ENCODE measurements at regions not wholly inside any gene's neighbourhood (a gene's known extent, or its start where the extent isn't known, plus 50 kb on each side); places are given as distances from the start of the nearest gene placed in this dataset.

DNA sequence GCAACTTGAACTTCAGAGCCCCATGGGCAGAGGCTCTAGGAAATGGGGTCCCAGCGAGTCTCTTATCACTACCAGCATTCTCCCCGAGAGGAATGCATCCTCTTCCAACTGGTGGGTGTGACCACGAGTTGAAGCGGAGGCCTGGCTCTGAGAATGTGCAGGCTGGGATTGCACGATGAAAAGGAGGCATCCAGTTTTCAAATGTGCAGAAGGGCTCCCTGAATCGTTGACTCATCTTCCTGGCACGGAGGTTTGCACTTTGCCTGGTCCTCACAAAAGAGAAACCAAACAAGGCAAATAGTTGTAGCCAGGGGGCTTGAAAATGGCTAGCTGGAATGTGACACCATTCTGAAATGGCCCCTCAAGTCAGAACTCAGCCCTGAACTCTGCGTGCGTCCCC is 216.7 kb downstream of the GLI2 start:
- Mint-ChIP-seq H3K27me3 (peaks cover 79% of the 10 kb centered on the region), H3K4me3 (ENCODE audit: low read depth) (no peak overlapping the region), H3K9me3 (ENCODE audit: low read depth) (no peaks in the 10 kb centered on the region), H3K27ac (no peak overlapping the region), H3K4me1 (ENCODE audit: low read depth) (no peaks in the 10 kb centered on the region), H3K36me3 (ENCODE audit: insufficient read depth) (no peaks in the 10 kb centered on the region)
- TF ChIP-seq, protein P1, sequence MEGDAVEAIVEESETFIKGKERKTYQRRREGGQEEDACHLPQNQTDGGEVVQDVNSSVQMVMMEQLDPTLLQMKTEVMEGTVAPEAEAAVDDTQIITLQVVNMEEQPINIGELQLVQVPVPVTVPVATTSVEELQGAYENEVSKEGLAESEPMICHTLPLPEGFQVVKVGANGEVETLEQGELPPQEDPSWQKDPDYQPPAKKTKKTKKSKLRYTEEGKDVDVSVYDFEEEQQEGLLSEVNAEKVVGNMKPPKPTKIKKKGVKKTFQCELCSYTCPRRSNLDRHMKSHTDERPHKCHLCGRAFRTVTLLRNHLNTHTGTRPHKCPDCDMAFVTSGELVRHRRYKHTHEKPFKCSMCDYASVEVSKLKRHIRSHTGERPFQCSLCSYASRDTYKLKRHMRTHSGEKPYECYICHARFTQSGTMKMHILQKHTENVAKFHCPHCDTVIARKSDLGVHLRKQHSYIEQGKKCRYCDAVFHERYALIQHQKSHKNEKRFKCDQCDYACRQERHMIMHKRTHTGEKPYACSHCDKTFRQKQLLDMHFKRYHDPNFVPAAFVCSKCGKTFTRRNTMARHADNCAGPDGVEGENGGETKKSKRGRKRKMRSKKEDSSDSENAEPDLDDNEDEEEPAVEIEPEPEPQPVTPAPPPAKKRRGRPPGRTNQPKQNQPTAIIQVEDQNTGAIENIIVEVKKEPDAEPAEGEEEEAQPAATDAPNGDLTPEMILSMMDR (IDR thresholded peaks at IDR 0.05; ENCODE audit: unreplicated experiment) = no peak
- no peak for DNase-seq (ENCODE audit: low spot score, unreplicated experiment)

DNA sequence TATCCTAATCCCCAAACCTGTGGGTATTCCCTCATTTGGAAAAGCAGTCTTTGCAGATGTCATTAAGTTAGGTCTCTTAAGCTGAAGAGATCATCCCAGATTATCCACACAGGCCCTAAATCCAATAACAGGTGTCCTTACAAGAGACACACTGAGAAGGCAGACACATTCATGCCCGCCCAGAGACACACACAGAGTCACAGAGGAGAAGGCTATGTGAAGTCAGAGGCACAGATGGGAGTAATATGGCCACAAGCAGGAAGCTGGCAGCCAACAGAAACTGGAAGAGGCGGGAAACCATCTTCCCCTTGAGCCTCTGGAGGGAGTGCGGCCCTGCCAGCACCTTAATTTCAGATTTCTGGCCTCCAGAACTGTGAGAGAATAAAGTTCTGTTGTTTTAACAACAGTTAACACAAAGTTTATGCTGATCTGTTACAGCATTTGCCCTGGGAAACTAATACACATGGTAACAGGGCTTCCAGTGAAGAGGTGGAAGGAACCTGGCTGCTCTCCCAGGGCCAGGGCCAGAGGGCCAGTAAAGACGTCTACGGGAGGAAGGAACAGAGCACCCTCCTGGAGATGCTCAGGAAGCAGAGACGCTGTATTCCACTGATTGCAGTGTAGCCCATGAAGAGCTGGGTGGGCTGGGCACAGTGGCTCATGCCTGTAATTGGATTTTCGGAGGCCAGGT is 217.5 kb downstream of the GLI2 start:
- no peaks in the 10 kb centered on the region for H3K36me3 Mint-ChIP-seq (ENCODE audit: insufficient read depth)
- TF ChIP-seq, protein P1 (IDR thresholded peaks at IDR 0.05; ENCODE audit: unreplicated experiment) = no peak
- no peak for DNase-seq (ENCODE audit: low spot score, unreplicated experiment)
- H3K27ac Mint-ChIP-seq = no peak overlapping the region
- peaks cover 83% of the 10 kb centered on the region for H3K27me3 Mint-ChIP-seq
- H3K4me1 Mint-ChIP-seq (ENCODE audit: low read depth) = no peaks in the 10 kb centered on the region
- no peaks in the 10 kb centered on the region for H3K9me3 Mint-ChIP-seq (ENCODE audit: low read depth)
- no peak overlapping the region for H3K4me3 Mint-ChIP-seq (ENCODE audit: low read depth)

DNA sequence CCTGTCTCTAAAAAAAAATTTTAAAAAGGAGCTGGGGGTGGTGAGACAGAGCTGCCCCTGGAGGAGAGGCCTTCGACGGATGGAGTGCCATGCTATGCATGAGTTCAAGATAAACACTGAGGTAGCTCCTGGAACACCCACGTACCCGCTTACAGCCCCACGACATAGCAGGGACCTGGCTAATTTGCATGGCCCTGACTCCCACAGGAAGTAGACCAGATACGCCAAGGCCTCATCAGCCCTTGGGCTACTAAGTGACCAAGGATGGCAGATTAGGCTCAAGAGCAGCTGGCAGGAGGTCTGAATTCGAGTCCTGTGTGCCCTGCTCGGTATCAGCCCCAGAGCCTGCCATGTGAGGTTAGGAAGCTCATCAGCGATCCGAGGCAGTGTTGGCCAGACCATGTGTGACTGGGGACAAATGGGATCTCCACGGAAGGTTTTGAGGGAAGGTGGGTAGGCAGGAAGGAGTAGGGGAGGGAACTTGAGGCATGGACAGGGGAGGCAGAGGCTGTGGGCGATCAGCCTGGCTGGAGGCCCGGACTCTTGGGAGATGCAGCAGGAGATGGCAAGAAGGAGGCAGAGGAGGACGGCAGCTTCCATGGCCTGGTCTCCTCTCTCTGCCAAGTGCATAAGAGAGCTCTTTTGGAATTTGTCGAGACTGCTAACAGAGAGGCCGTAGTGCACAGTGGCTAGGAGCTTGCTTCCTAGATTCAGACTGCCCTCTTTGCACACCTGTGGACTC is 218.3 kb downstream of the GLI2 start:
- no peak overlapping the region for H3K4me3 Mint-ChIP-seq (ENCODE audit: low read depth)
- no peak for DNase-seq (ENCODE audit: low spot score, unreplicated experiment)
- H3K27me3 Mint-ChIP-seq = peaks cover 87% of the 10 kb centered on the region
- H3K9me3 Mint-ChIP-seq (ENCODE audit: low read depth) = no peaks in the 10 kb centered on the region
- H3K27ac Mint-ChIP-seq = no peak overlapping the region
- no peaks in the 10 kb centered on the region for H3K36me3 Mint-ChIP-seq (ENCODE audit: insufficient read depth)
- H3K4me1 Mint-ChIP-seq (ENCODE audit: low read depth) = no peaks in the 10 kb centered on the region
- TF ChIP-seq, protein P1 (IDR thresholded peaks at IDR 0.05; ENCODE audit: unreplicated experiment) = no peak

DNA sequence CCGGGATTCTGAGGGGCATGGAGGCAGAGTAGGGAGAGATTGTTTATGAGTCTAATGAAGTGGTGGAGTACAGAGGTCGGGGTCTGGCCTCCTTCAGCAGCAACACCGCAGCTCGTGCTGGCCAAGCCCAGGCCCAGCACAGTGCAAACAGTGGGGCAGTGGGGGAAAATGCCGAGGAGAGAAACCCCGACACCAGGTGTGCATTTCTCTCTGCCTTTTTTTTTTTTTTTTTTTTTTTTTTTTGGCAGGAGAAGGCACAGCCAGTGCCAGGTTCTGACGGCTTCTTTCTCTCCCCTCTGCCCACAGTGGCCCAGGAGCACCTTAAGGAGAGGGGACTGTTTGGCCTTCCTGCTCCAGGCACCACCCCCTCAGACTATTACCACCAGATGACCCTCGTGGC is 219.3 kb downstream of the GLI2 start:
- Mint-ChIP-seq H3K27ac (no peak overlapping the region), H3K9me3 (ENCODE audit: low read depth) (no peaks in the 10 kb centered on the region), H3K36me3 (ENCODE audit: insufficient read depth) (no peaks in the 10 kb centered on the region), H3K27me3 (peaks cover 87% of the 10 kb centered on the region), H3K4me1 (ENCODE audit: low read depth) (no peaks in the 10 kb centered on the region), H3K4me3 (ENCODE audit: low read depth) (no peak overlapping the region)
- DNase-seq (ENCODE audit: low spot score, unreplicated experiment) = no peak
- TF ChIP-seq, protein P1 (IDR thresholded peaks at IDR 0.05; ENCODE audit: unreplicated experiment) = no peak

DNA sequence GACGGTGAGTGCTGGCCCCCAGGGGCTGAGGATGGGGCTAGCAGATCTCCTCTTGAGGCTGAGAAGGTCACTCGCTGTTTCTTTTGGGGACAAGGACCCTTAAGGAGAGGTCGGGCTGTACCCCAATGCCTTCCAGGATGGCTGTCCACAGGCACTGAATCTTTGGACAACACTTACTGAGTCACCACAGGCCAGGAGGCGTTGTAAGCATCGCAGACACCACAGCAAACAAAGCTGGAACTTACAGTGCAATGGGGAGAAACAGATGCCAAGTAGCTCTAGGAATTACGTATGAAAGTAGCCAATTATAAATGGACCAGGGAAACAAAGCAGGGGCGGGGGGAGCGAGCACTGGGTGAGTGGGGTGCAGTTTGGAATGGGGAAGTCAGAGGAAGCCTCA is 219.8 kb downstream of the GLI2 start:
- H3K9me3 Mint-ChIP-seq (ENCODE audit: low read depth) = no peaks in the 10 kb centered on the region
- peak overlapping the region; percentile 17 for H3K27ac Mint-ChIP-seq
- no peaks in the 10 kb centered on the region for H3K4me1 Mint-ChIP-seq (ENCODE audit: low read depth)
- peaks cover 85% of the 10 kb centered on the region for H3K27me3 Mint-ChIP-seq
- no peaks in the 10 kb centered on the region for H3K36me3 Mint-ChIP-seq (ENCODE audit: insufficient read depth)
- TF ChIP-seq, protein P1 (IDR thresholded peaks at IDR 0.05; ENCODE audit: unreplicated experiment) = no peak
- DNase-seq (ENCODE audit: low spot score, unreplicated experiment) = no peak
- no peak overlapping the region for H3K4me3 Mint-ChIP-seq (ENCODE audit: low read depth)
